Activated T-cell treated with anti-CD3 and anti-CD28 coated beads for 48 hours (primary cell): ENCODE measurements at regions not wholly inside any gene's neighbourhood (a gene's known extent, or its start where the extent isn't known, plus 50 kb on each side); places are given as distances from the start of the nearest gene placed in this dataset.

ENCODE experiments used
- DNase-seq: peaks from one replicate; pipeline ENCODE4 v3.0.0-alpha.2; 2020; ENCODE audit warnings: low read depth

DNA sequence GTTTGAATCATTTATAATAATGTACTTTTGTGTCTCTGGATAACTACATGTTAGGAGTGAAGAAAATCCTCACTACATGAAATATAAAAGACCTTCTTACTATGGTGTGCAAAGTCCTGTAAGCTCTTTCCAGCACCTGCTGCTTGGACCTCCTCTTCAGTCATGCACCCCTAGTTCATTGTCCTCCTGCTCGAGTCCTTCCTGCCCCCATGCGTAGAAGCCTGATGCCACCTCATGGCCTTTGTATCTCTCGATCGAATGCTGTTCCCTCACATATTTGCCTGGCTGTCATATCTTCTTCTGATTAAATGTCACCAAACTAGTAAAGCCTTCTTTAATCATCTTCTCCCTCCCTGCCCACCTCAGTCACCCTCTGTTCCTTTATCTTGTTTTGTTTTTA lies 49.9 kb upstream of the SUCLG2 start:
- DNase-seq = no peak
